ENCODE measurements at regions not wholly inside any gene's neighbourhood (a gene's known extent, or its start where the extent isn't known, plus 50 kb on each side); places are given as distances from the start of the nearest gene placed in this dataset.

DNA sequence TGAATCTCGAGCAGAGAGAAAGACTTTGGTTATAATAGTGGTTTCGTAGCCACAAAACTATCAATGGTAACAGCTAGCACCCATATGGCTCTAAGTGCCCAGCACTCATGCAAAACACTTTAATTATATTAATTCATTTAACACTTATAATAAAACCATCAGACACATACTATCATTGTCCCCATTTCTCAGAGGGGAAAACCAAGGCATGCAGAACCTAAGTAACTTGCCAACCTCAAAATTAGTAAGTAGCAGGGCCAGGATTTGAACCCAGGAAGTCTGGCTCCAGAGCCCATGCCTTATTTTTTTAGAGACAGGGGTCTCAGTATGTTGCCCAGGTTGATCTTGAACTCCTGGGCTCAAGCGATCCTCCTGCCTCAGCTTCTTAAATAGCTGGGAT is 145.6 kb upstream of the HS3ST2 start:
- TF ChIP-seq CTCF (conservative IDR thresholded peaks at IDR 0.05 in 1 of 2, IDR thresholded peaks at IDR 0.05 in 1 of 2; ENCODE audit: low read depth in 1 of 2, low read length in 2 of 2) (no peak), EZH2 (IDR thresholded peaks at IDR 0.05; ENCODE audit: low read length, missing control alignments) (no peak)
